ENCODE measurements at regions not wholly inside any gene's neighbourhood (a gene's known extent, or its start where the extent isn't known, plus 50 kb on each side); places are given as distances from the start of the nearest gene placed in this dataset.

DNA sequence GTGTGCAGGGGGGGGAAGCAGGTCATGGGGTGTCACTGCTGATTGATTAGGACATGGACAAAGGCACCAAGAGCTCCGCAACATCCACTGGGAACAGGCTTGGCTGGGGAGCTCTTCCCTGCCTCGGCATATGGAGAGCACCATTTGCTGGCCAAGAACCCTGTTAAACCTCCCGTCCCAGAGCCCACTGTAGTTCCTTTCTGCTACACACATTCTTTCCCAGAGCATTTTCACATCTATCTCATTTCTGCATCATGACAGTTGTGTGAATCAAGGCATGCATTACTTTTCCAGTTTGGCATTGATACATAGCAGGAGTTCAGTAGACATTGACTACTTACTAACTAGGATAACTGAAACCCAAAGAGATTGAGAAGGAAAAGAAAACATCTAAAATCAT, 333.4 kb upstream of the B3GAT1 start:
- H3K27me3 Mint-ChIP-seq (ENCODE audit: low read depth) = peaks cover 39% of the 10 kb centered on the region
- H3K36me3 Mint-ChIP-seq (ENCODE audit: low read depth) = no peaks in the 10 kb centered on the region
- TF ChIP-seq, protein P1, sequence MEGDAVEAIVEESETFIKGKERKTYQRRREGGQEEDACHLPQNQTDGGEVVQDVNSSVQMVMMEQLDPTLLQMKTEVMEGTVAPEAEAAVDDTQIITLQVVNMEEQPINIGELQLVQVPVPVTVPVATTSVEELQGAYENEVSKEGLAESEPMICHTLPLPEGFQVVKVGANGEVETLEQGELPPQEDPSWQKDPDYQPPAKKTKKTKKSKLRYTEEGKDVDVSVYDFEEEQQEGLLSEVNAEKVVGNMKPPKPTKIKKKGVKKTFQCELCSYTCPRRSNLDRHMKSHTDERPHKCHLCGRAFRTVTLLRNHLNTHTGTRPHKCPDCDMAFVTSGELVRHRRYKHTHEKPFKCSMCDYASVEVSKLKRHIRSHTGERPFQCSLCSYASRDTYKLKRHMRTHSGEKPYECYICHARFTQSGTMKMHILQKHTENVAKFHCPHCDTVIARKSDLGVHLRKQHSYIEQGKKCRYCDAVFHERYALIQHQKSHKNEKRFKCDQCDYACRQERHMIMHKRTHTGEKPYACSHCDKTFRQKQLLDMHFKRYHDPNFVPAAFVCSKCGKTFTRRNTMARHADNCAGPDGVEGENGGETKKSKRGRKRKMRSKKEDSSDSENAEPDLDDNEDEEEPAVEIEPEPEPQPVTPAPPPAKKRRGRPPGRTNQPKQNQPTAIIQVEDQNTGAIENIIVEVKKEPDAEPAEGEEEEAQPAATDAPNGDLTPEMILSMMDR (IDR thresholded peaks at IDR 0.05; ENCODE audit: unreplicated experiment in 3 of 3) = no peak

DNA sequence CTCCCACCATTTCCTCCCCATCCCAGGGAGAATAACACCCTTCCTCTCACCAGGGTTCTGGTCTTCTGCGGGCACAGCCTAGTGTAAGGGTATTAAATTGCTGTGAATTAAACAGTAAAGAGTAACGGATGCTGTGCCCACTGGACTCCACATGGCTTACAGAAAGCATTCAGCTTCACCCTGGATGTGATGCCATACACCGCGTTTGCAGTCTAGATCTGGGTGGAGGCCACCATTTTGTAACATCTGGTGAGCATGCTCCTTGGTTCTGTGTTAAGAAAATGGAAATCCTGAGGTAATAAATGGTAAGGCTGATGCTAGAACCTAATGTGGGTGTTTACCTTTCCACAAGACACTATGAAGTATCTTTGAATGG, 331.8 kb upstream of the B3GAT1 start:
- H3K36me3 Mint-ChIP-seq (ENCODE audit: low read depth) = no peaks in the 10 kb centered on the region
- H3K4me3 Mint-ChIP-seq = no peak overlapping the region
- peak overlapping the region in 2 of 3 experiments; percentile 6 to 42 for H3K27ac Mint-ChIP-seq
- H3K9me3 Mint-ChIP-seq = peaks cover 6% of the 10 kb centered on the region
- TF ChIP-seq, protein P1 (IDR thresholded peaks at IDR 0.05; ENCODE audit: unreplicated experiment in 3 of 3) = no peak
- H3K27me3 Mint-ChIP-seq (ENCODE audit: low read depth) = peaks cover 28% of the 10 kb centered on the region
- H3K4me1 Mint-ChIP-seq = peaks cover 8% of the 10 kb centered on the region

More for the DNA sequence above, 333.4 kb upstream of the B3GAT1 start:
- peaks cover 11% of the 10 kb centered on the region for H3K9me3 Mint-ChIP-seq
- H3K27ac Mint-ChIP-seq = no peak overlapping the region
- H3K4me3 Mint-ChIP-seq = no peak overlapping the region
- H3K4me1 Mint-ChIP-seq = peaks cover 14% of the 10 kb centered on the region

DNA sequence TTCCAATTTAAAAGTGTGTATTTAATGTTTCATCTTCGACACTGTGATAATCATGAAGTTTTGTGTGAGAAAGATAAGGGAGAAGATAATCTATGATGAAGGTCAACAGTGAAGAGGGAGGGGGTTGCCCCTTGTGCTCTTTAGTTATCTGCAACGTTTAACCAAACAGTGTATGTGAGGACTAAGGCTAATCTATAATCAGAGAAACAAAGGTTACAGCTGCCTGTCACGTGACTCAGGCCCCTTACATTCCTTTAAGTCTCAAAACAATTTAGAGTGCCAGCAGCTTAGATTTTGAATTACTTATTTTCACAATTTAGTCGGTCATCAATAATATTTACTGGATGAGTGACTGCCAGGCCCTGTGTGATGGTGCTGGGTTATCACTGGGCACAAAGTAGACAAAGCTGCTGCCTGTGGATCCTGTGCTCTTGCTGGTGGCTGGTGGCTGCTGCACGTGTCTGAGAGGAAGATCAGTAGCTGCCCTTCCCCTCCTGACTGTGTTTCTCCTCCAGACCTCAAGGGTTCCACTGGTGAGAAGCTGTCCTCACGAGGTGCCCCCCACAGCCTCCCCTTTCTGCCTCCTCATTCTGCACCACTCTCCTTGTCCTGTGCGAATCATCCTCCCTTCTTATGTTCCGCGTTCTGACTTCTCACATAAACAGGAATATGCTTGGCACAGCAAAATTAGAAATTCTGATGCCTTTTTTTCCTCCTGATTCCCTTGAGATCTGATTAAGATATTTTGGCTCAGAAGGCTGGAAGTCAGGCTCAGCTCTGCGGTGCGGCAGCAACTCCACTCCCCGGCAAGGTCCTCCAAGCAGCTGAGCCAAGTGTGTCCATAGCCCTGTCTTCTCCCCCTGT, 331.1 kb upstream of the B3GAT1 start:
- Mint-ChIP-seq H3K9me3 (peaks cover 3% of the 10 kb centered on the region), H3K27me3 (ENCODE audit: low read depth) (peaks cover 24% of the 10 kb centered on the region), H3K27ac (peak overlapping the region in 2 of 3 experiments; percentile 19 to 42), H3K36me3 (ENCODE audit: low read depth) (no peaks in the 10 kb centered on the region), H3K4me3 (no peak overlapping the region), H3K4me1 (peaks cover 8% of the 10 kb centered on the region)
- TF ChIP-seq, protein P1 (IDR thresholded peaks at IDR 0.05; ENCODE audit: unreplicated experiment in 3 of 3) = no peak

DNA sequence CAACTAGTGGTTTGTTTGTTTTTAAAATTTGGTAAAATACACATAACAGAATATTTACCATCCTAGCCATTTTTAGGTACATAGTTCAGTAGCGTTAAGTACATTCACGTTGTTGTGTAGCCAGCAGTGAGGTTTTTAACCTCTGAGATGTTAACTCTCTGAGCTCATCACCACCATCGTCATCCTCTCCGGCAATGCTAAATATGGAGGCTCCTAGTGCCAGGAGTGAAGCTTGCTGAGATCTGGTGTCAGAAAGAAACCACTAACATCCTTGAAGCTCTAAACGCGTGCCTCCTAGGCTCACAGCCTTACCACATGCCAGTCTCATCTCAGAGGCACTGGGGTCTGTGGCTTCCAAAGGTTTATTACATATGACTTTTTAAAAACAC, 330.2 kb upstream of the B3GAT1 start:
- TF ChIP-seq, protein P1 (IDR thresholded peaks at IDR 0.05; ENCODE audit: unreplicated experiment in 3 of 3) = no peak
- Mint-ChIP-seq H3K4me3 (no peak overlapping the region), H3K27me3 (ENCODE audit: low read depth) (peaks cover 24% of the 10 kb centered on the region), H3K9me3 (peaks cover 3% of the 10 kb centered on the region), H3K27ac (peak overlapping the region in 2 of 3 experiments; percentile 9 to 19), H3K4me1 (peaks cover 8% of the 10 kb centered on the region), H3K36me3 (ENCODE audit: low read depth) (no peaks in the 10 kb centered on the region)

DNA sequence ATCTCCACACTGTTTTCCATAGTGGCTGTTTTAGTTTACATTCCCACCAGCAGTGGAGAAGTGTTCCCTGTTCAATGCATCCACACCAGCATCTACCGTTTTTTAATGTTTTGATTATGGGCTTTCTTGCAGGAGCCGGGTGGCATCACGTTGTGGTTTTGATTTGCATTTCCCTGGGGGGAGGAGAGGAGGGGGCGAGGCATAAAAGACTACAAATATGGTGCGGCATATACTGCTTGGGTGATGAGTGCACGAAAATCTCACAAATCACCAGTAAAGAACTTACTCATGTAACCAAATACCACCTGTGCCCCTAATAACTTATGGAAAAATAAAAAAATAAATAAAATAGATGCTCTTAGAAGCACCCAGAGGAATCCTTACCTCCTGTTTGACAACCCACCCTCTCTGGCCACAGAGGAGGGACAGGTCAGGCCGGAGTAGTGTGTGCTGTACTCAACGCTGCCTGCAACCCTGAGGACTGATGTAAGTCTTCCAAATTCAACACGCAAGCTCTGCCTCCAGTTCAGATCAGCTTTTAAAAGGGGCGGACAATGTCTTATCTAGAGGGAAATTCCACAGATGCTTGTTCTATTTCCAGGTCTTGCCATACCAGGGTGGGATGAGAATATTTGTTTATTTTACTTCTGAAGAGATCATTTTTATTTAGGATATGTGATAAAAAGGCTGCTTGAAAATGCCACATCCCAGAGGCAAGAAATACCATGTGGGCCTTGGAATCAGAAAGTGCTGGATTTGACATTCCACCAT, 329.6 kb upstream of the B3GAT1 start:
- H3K4me3 Mint-ChIP-seq = no peak overlapping the region
- peaks cover 3% of the 10 kb centered on the region for H3K9me3 Mint-ChIP-seq
- peaks cover 8% of the 10 kb centered on the region for H3K4me1 Mint-ChIP-seq
- peak overlapping the region in 2 of 3 experiments; percentile 25 to 51 for H3K27ac Mint-ChIP-seq
- H3K36me3 Mint-ChIP-seq (ENCODE audit: low read depth) = no peaks in the 10 kb centered on the region
- TF ChIP-seq, protein P1 (IDR thresholded peaks at IDR 0.05; ENCODE audit: unreplicated experiment in 3 of 3) = no peak
- peaks cover 19% of the 10 kb centered on the region for H3K27me3 Mint-ChIP-seq (ENCODE audit: low read depth)

All from nephron (organoid).